ENCODE measurements at regions not wholly inside any gene's neighbourhood (a gene's known extent, or its start where the extent isn't known, plus 50 kb on each side); places are given as distances from the start of the nearest gene placed in this dataset.

- DNase-seq (ENCODE audit: extremely low read depth, low read depth): no peak
- TF ChIP-seq CTCF (IDR thresholded peaks at IDR 0.05; ENCODE audit: low read depth, low read length): no peak
These were observed 227.4 kb upstream of the AZI2 start for GRCh38 chr3:28575746-28576613.

- DNase-seq (ENCODE audit: extremely low read depth, low read depth): no peak
- no peak for TF ChIP-seq CTCF (IDR thresholded peaks at IDR 0.05; ENCODE audit: low read depth, low read length)
These were observed 228.1 kb upstream of the AZI2 start for GRCh38 chr3:28576614-28577200.

GRCh38 chr3:28577941-28578500 is 229.4 kb upstream of the AZI2 start:
- no peak for TF ChIP-seq CTCF (IDR thresholded peaks at IDR 0.05; ENCODE audit: low read depth, low read length)
- no peak for DNase-seq (ENCODE audit: extremely low read depth, low read depth)

- no peak for TF ChIP-seq CTCF (IDR thresholded peaks at IDR 0.05; ENCODE audit: low read depth, low read length)
- no peak for DNase-seq (ENCODE audit: extremely low read depth, low read depth)
These were observed 237.7 kb upstream of the AZI2 start for GRCh38 chr3:28586325-28586724.

- no peak for TF ChIP-seq CTCF (IDR thresholded peaks at IDR 0.05; ENCODE audit: low read depth, low read length)
- no peak for DNase-seq (ENCODE audit: extremely low read depth, low read depth)
These were observed 239.1 kb upstream of the AZI2 start for GRCh38 chr3:28587723-28588122.

GRCh38 chr3:28590216-28590615 is 241.6 kb upstream of the AZI2 start:
- no peak for TF ChIP-seq CTCF (IDR thresholded peaks at IDR 0.05; ENCODE audit: low read depth, low read length)
- DNase-seq (ENCODE audit: extremely low read depth, low read depth): no peak

- DNase-seq (ENCODE audit: extremely low read depth, low read depth): no peak
- TF ChIP-seq CTCF (IDR thresholded peaks at IDR 0.05; ENCODE audit: low read depth, low read length): no peak
These were observed 242.2 kb upstream of the AZI2 start for GRCh38 chr3:28590860-28591259.

Measured in AG09319 (cell line).